HepG2 (cell line): ENCODE measurements at regions not wholly inside any gene's neighbourhood (a gene's known extent, or its start where the extent isn't known, plus 50 kb on each side); places are given as distances from the start of the nearest gene placed in this dataset.

Experiments used
- ATAC-seq: fragments of 200-7000 bp; cut with Tn5 transposase; 3 replicates; pipeline ENCODE4 v1.9.1; 2020; ENCODE audit warnings: mild to moderate bottlenecking, moderate library complexity
- BruUV-seq: library from RNA; stranded (reverse); fragments of 400-500 nt; replicated peaks from 2 replicates; lab custom pipeline; 2021; lab: Mats Ljungman, UMichigan
- CTCF ChIA-PET: fragments of 300-600 bp; formaldehyde crosslinking; extraction: SDS; loops from one replicate; lab custom pipeline; 2021; ENCODE audit warnings: low total read pairs, inconsistent platforms, low intra/inter-chr PET ratio; lab: Yijun Ruan, JAX
- POLR2A ChIA-PET: fragments of 350-600 bp; sonication (Branson Sonifier 250); formaldehyde crosslinking; loops from one replicate; lab custom pipeline; 2020; ENCODE audit warnings: antibody characterized with exemption, inconsistent platforms; lab: Yijun Ruan, JAX
- DNase-seq: peaks from one replicate; pipeline ENCODE4 v3.0.0-alpha.2; 2015; ENCODE audit warnings: low spot score
- FAIRE-seq: peaks from 3 replicates; lab custom pipeline; 2011; peaks lifted over from hg19 to GRCh38; lab: Jason Lieb, UNC
- H2AFZ ChIP-seq: one replicate; pipeline ENCODE4 v1.6.1; 2011; ENCODE audit warnings: low read length, inconsistent platforms
- H3K27ac ChIP-seq: fragments of 300-600 bp; 3 replicates; pipeline ENCODE4 v1.8.0; 2011; ENCODE audit warnings: mixed run types, mild to moderate bottlenecking, mixed read lengths, low read length, inconsistent platforms; ENCODE audit not compliant: insufficient read depth; ENCODE audit errors: extremely low read length
- H3K27me3 ChIP-seq, 2 experiments: fragments of 200-600 bp in 1 of 2; 2 replicates in 1 of 2; 3 replicates in 1 of 2; pipeline versions ENCODE4 v1.6.0 to v1.8.0; 2011; ENCODE audit warnings: low read length in 2 of 2, mild to moderate bottlenecking in 2 of 2, moderate library complexity in 2 of 2, inconsistent platforms in 1 of 2; ENCODE audit not compliant: insufficient read depth in 2 of 2, control insufficient read depth in 1 of 2
- H3K36me3 ChIP-seq, 2 experiments: fragments of 200-600 bp in 1 of 2; replicated peaks in 1 of 2; 2 replicates in 1 of 2; 3 replicates in 1 of 2; pipeline versions ENCODE4 v1.5.1 to v1.8.0; 2011; ENCODE audit warnings: low read length in 2 of 2, inconsistent platforms in 1 of 2; ENCODE audit not compliant: insufficient read depth in 2 of 2, control insufficient read depth in 1 of 2
- H3K4me1 ChIP-seq: 2 replicates; pipeline ENCODE4 v1.5.1; 2012; ENCODE audit warnings: low read length, inconsistent platforms; ENCODE audit not compliant: insufficient read depth
- H3K4me2 ChIP-seq: 2 replicates; pipeline ENCODE4 v1.6.0; 2011; ENCODE audit warnings: low read depth, low read length, inconsistent platforms
- H3K4me3 ChIP-seq, 3 experiments: fragments of 200-600 bp in 1 of 3; sonication (generic), shearing (Covaris generic) in 1 of 3; replicated peaks in 1 of 3; 2 replicates each; pipeline ENCODE4 v1.5.1; 2011 to 2016; ENCODE audit warnings: low read length in 3 of 3, inconsistent platforms in 2 of 3, low read depth in 2 of 3, mild to moderate bottlenecking in 2 of 3, control low read depth in 1 of 3, mixed read lengths in 1 of 3; ENCODE audit not compliant: insufficient read depth in 1 of 3
- H3K79me2 ChIP-seq: one replicate; pipeline ENCODE4 v1.6.1; 2011; ENCODE audit warnings: low read length, inconsistent platforms; ENCODE audit not compliant: insufficient read depth
- H3K9ac ChIP-seq: 2 replicates; pipeline ENCODE4 v1.6.0; 2011; ENCODE audit warnings: mild to moderate bottlenecking, low read depth, low read length, inconsistent platforms; ENCODE audit not compliant: insufficient read depth
- H3K9me3 ChIP-seq: 2 replicates; pipeline ENCODE4 v1.5.1; 2012; ENCODE audit warnings: mild to moderate bottlenecking, low read length
- H4K20me1 ChIP-seq: 2 replicates; pipeline ENCODE4 v1.6.0; 2011; ENCODE audit warnings: inconsistent platforms, mild to moderate bottlenecking, low read length, moderate library complexity; ENCODE audit not compliant: insufficient read depth
- CCAR2 ChIP-seq: fragments of 200-400 bp; formaldehyde crosslinking; optimal IDR thresholded peaks from 2 replicates; pipeline ENCODE3; 2018; ENCODE audit warnings: low read depth, mild to moderate bottlenecking, low read length, moderate library complexity
- HOXA7 ChIP-seq: sonication (generic); formaldehyde crosslinking; IDR thresholded peaks from 2 replicates; pipeline ENCODE4 v1.8.1; 2022; ENCODE audit warnings: mild to moderate bottlenecking, missing genetic modification reagents, moderate library complexity
- NFKBIZ ChIP-seq: IDR thresholded peaks from 2 replicates; pipeline ENCODE4 v1.6.1; 2018; ENCODE audit warnings: missing genetic modification reagents, missing compliant biosample characterization
- RAD51 ChIP-seq: fragments of 450-650 bp; IDR thresholded peaks from 2 replicates; pipeline ENCODE4 v1.6.1; 2016; ENCODE audit warnings: borderline replicate concordance
- TRIM24 ChIP-seq: sonication (generic); formaldehyde crosslinking; IDR thresholded peaks from 2 replicates; pipeline ENCODE4 v1.8.0; 2022; ENCODE audit warnings: mild to moderate bottlenecking, missing genetic modification reagents
- ZBTB21 ChIP-seq: sonication (generic); formaldehyde crosslinking; IDR thresholded peaks from 2 replicates; pipeline ENCODE4 v1.4.0; 2020; ENCODE audit warnings: missing genetic modification reagents
- ZBTB38 ChIP-seq: sonication (generic); formaldehyde crosslinking; IDR thresholded peaks from 2 replicates; pipeline ENCODE4 v1.5.1; 2020; ENCODE audit warnings: mild to moderate bottlenecking, missing genetic modification reagents
- ZIK1 ChIP-seq: sonication (generic); formaldehyde crosslinking; IDR thresholded peaks from 2 replicates; pipeline ENCODE4 v1.5.0; 2020; ENCODE audit warnings: mild to moderate bottlenecking, low read depth, missing genetic modification reagents, borderline replicate concordance
- ZNF331 ChIP-seq: sonication (generic); formaldehyde crosslinking; IDR thresholded peaks from 2 replicates; pipeline ENCODE4 v1.4.0; 2020; ENCODE audit warnings: missing genetic modification reagents
- ZNF589 ChIP-seq: sonication (generic); formaldehyde crosslinking; conservative IDR thresholded peaks from 2 replicates; pipeline ENCODE4 v1.8.0; 2022; ENCODE audit warnings: mild to moderate bottlenecking, moderate library complexity, missing genetic modification reagents
- ZNF670 ChIP-seq: sonication (generic); formaldehyde crosslinking; IDR thresholded peaks from 2 replicates; pipeline ENCODE4 v1.8.0; 2022; ENCODE audit warnings: mild to moderate bottlenecking, missing genetic modification reagents, borderline replicate concordance
- ZNF75D ChIP-seq: sonication (generic); formaldehyde crosslinking; IDR thresholded peaks from 2 replicates; pipeline ENCODE4 v1.8.1; 2023; ENCODE audit warnings: missing genetic modification reagents, mild to moderate bottlenecking, borderline replicate concordance
- ZNF761 ChIP-seq: sonication (generic); formaldehyde crosslinking; conservative IDR thresholded peaks from 2 replicates; pipeline ENCODE4 v1.4.0; 2020; ENCODE audit warnings: mild to moderate bottlenecking, missing genetic modification reagents
- WGBS: methylation state at CpG from one replicate; pipeline ENCODE4 v1.1.6; 2017; ENCODE audit warnings: low lambda C conversion rate; 5-methylcytosine and 5-hydroxymethylcytosine counted together
- in situ Hi-C: cut with HindIII; loops from 2 replicates; pipeline ENCODE4 v1.10.0; 2017; ENCODE audit warnings: low pct_unique_long_range_greater_than_20kb; ENCODE audit not compliant: extremely low pct_ligation_motif_present
- intact Hi-C: fragments of 100-400 bp; cut with micrococcal nuclease; formaldehyde crosslinking; loops from one replicate; pipeline ENCODE4 v1.10.0; 2022; ENCODE audit not compliant: unreplicated experiment
- TF ChIP-seq, protein P1 (sequence below): sonication (generic); formaldehyde crosslinking; conservative IDR thresholded peaks from 2 replicates; pipeline ENCODE4 v1.4.0; 2020; ENCODE audit warnings: missing genetic modification reagents
- TF ChIP-seq, protein P2 (sequence below): sonication (generic); formaldehyde crosslinking; IDR thresholded peaks from 2 replicates; pipeline ENCODE4 v1.9.0; 2021; ENCODE audit warnings: missing genetic modification reagents, borderline replicate concordance
- TF ChIP-seq, protein P3 (sequence below): sonication (generic); formaldehyde crosslinking; IDR thresholded peaks from 2 replicates; pipeline ENCODE4 v1.4.0; 2020; ENCODE audit warnings: missing genetic modification reagents
- TF ChIP-seq, protein P4 (sequence below): sonication (generic); formaldehyde crosslinking; IDR thresholded peaks from 2 replicates; pipeline ENCODE4 v1.4.0; 2020; ENCODE audit warnings: missing genetic modification reagents

DNA sequence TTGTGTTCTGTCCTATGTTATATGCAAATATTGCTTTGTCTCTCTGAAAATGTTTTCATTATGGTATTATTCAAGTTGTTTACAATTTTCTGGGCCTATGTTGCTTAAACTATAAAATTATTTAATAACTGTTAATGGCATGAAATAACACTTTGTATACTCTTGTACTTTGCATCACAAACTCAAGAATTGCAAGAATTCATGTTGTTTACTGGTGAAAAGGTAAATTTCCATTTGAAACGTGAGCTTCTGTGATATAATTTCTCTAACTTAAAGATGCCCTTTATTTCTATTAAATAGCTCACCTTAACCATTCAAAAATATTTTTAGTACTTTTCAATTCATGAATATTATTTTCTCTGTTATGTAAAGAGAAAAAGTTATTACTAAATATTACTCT, 1504.2 kb downstream of the SUCLG1 start:
- Histone ChIP-seq H2AFZ (no peak overlapping the region), H3K4me2 (no peak overlapping the region), H3K9ac (no peak overlapping the region), H4K20me1 (no peaks in the 10 kb centered on the region), H3K4me1 (no peaks in the 10 kb centered on the region), H3K4me3 (no peak overlapping the region), H3K27me3 (no peaks in the 10 kb centered on the region), H3K27ac (no peak overlapping the region), H3K9me3 (peaks cover 36% of the 10 kb centered on the region; the same call in 1 of the 2 replicates), H3K79me2 (no peaks in the 10 kb centered on the region), H3K36me3 (no peaks in the 10 kb centered on the region)
- ATAC-seq, result no peak
- in situ Hi-C loops (no loop called here), intact Hi-C loops (no loop called here)
- POLR2A ChIA-PET, result no interaction called here
- DNase-seq, result no peak
- CTCF ChIA-PET, result no interaction called here
- TF ChIP-seq ZBTB21 (CRISPR knock-in tag), result no peak
- TF ChIP-seq ZNF331 (CRISPR knock-in tag), result no peak
- no peak for TF ChIP-seq TRIM24 (CRISPR knock-in tag)
- TF ChIP-seq ZNF589 (CRISPR knock-in tag), result no peak
- no TSS peak for BruUV-seq
- FAIRE-seq, result no peak
- 2% methylated on average over 1 of the region's 1 CpG for WGBS

DNA sequence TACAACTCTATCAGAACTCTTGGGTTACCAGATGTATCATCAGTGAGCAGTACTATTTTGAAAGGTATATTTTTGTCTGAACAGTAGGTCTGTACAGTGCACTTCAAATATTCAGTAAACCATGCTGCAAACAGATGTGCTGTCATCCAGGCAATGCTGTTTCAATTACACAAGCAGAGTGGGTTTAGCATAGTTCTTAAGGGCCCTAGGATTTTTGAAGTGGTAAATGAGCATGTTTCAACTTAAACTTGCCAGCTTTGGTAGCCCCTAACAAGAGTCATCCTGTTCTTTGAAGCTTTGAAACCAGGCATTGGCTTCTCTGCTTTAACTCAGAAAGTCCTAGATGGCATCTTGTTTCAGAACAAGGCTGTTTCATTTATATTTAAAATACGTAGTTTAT, 1519.9 kb downstream of the SUCLG1 start:
- peaks cover 22% of the 10 kb centered on the region for H3K9me3 ChIP-seq
- no peaks in the 10 kb centered on the region for H3K79me2 ChIP-seq
- H3K9ac ChIP-seq, result no peak overlapping the region
- WGBS, result 35% methylated on average over 1 of the region's 1 CpG
- no peaks in the 10 kb centered on the region for H3K27me3 ChIP-seq
- DNase-seq, result no peak
- H3K4me3 ChIP-seq, result no peak overlapping the region
- intact Hi-C loops, result no loop called here
- no peaks in the 10 kb centered on the region for H4K20me1 ChIP-seq
- in situ Hi-C loops, result no loop called here
- no peak for FAIRE-seq
- no peak overlapping the region for H2AFZ ChIP-seq
- no peak overlapping the region for H3K27ac ChIP-seq
- no TSS peak for BruUV-seq
- CTCF ChIA-PET, result no interaction called here
- ATAC-seq, result no peak
- no peak overlapping the region for H3K4me2 ChIP-seq
- POLR2A ChIA-PET, result no interaction called here
- no peaks in the 10 kb centered on the region for H3K4me1 ChIP-seq
- H3K36me3 ChIP-seq, result no peaks in the 10 kb centered on the region
- TF ChIP-seq, protein P1, sequence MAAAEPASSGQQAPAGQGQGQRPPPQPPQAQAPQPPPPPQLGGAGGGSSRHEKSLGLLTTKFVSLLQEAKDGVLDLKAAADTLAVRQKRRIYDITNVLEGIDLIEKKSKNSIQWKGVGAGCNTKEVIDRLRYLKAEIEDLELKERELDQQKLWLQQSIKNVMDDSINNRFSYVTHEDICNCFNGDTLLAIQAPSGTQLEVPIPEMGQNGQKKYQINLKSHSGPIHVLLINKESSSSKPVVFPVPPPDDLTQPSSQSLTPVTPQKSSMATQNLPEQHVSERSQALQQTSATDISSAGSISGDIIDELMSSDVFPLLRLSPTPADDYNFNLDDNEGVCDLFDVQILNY (CRISPR knock-in tag), result no peak
- TF ChIP-seq, protein P2, sequence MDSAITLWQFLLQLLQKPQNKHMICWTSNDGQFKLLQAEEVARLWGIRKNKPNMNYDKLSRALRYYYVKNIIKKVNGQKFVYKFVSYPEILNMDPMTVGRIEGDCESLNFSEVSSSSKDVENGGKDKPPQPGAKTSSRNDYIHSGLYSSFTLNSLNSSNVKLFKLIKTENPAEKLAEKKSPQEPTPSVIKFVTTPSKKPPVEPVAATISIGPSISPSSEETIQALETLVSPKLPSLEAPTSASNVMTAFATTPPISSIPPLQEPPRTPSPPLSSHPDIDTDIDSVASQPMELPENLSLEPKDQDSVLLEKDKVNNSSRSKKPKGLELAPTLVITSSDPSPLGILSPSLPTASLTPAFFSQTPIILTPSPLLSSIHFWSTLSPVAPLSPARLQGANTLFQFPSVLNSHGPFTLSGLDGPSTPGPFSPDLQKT (CRISPR knock-in tag), result no peak
- no peak for TF ChIP-seq RAD51
- no peak for TF ChIP-seq ZIK1 (CRISPR knock-in tag)
- TF ChIP-seq, protein P3, sequence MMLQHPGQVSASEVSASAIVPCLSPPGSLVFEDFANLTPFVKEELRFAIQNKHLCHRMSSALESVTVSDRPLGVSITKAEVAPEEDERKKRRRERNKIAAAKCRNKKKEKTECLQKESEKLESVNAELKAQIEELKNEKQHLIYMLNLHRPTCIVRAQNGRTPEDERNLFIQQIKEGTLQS (CRISPR knock-in tag), result no peak
- TF ChIP-seq HOXA7 (CRISPR knock-in tag), result no peak
- TF ChIP-seq NFKBIZ (CRISPR knock-in tag), result no peak
- TF ChIP-seq CCAR2, result no peak
- TF ChIP-seq ZNF75D, result no peak
- TF ChIP-seq ZBTB38 (CRISPR knock-in tag), result no peak
- no peak for TF ChIP-seq ZNF670 (CRISPR knock-in tag)
- TF ChIP-seq, protein P4, sequence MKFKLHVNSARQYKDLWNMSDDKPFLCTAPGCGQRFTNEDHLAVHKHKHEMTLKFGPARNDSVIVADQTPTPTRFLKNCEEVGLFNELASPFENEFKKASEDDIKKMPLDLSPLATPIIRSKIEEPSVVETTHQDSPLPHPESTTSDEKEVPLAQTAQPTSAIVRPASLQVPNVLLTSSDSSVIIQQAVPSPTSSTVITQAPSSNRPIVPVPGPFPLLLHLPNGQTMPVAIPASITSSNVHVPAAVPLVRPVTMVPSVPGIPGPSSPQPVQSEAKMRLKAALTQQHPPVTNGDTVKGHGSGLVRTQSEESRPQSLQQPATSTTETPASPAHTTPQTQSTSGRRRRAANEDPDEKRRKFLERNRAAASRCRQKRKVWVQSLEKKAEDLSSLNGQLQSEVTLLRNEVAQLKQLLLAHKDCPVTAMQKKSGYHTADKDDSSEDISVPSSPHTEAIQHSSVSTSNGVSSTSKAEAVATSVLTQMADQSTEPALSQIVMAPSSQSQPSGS, result no peak
- TF ChIP-seq ZNF761, result no peak
